NOMO-1 treated with dmso at 0.1 percent for 144 hours (cell line): ENCODE measurements at regions not wholly inside any gene's neighbourhood (a gene's known extent, or its start where the extent isn't known, plus 50 kb on each side); places are given as distances from the start of the nearest gene placed in this dataset.

Source experiments
- DNase-seq: peaks from one replicate; lab custom pipeline; 2025; ENCODE audit not compliant: unreplicated experiment; lab: John Stamatoyannopoulos, UW

- DNase-seq: no peak
Measured at GRCh38 chr16:5479926-5480325, 382.3 kb upstream of the EEF2KMT start.

GRCh38 chr16:5478036-5478435 lies 380.4 kb upstream of the EEF2KMT start:
- DNase-seq: no peak

GRCh38 chr16:5477251-5477650 lies 379.7 kb upstream of the EEF2KMT start:
- DNase-seq: no peak

DNA sequence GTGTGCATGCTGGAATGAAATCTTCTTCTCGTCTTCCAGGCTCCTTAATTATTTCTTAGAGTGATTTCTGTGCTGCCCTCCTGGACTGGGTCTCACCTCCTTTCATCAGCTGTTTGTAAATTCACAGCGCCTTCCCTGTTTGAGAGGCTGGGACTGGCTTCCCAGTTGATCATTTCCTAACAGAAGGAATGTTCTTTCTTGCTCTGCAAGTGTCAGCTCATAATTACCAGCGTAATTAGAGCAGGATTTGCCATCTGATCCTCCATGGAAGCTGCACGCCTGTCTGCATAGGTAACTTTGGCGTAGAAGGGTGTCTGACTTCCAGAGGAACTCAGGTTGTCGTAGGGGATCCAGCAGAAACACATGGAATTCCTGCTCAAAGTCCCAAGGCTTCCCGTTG lies 375.0 kb upstream of the EEF2KMT start:
- DNase-seq: no peak

DNA sequence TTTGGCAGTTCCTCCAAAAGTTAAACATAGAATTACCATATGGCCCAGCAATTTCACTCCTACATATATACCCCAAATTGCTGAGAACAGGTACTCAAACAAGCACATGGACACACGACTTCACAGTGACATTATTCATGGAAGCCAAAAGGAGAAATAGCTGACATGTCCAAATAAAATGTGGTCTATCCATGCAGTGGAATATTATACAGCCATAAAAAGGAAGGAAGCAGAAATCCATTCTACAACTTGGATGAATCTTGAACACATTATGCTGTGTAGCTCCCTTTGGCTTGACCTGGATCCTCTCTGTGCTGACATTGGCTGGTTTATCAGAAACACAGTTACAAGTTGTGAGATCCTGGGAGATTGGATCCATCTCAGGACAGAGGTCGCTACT lies 370.9 kb upstream of the EEF2KMT start:
- no peak for DNase-seq

GRCh38 chr16:5467552-5467951 lies 370.0 kb upstream of the EEF2KMT start:
- DNase-seq: no peak

DNA sequence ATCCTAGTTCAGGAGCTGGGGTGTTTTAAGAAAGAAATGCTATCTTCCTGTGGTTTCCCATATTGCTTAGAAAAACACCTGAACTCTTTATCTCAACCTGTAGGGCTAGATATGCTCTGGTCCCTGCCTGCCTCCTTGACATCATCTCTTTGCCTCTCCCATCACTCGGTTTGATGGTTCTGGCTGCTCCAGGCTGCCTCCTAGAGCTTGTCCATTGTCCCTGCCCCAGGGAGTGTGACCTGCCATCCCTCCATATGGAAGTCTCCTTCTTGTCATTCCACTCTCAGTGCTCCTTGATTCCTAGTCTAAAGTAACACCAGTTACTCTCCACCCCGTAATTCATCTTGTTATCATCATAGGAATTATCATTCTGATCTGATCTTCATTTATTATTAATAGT lies 369.0 kb upstream of the EEF2KMT start:
- DNase-seq: no peak

GRCh38 chr16:5465714-5466113 lies 368.1 kb upstream of the EEF2KMT start:
- DNase-seq: no peak

- DNase-seq: no peak
Measured at GRCh38 chr16:5463820-5464219, 366.2 kb upstream of the EEF2KMT start.

DNA sequence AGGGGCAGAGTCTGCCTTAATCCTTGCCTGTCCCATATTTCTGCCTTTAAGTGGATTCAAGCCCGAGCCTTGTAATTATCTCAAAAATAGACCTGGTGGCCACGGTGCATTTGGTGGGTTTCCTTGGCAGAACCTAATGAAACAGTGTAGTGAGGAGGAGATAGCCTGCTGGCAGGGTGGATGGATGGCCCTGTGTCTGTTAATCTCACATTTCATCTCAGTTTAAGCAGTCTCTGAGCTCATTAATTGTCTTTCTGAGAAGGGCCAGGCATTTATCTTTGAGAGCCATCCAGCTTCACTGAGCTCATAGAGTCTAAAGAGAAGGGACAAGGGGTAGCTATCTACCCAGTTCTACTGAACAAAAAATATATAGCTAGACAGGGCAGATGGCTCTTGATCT lies 364.0 kb upstream of the EEF2KMT start:
- no peak for DNase-seq

DNA sequence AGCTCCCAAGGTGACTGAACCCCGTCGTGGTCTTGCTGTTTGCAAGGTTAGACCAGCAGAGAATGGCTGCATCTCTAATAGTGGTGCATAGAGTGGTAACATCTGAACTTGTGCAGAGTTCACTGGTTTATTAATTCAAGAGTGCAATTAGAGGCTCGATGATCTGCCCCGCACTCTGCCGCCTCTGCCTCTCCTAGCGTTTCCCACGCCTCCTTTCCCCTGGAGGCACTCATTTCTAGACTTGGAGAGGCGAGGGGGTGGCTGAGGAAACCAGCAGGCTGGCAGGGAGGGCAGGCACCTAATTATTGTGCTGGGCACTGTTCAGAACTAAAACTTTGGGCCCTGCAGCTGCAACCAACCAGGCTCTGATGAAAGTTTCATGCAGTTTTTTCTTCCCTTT lies 363.5 kb upstream of the EEF2KMT start:
- no peak for DNase-seq

DNA sequence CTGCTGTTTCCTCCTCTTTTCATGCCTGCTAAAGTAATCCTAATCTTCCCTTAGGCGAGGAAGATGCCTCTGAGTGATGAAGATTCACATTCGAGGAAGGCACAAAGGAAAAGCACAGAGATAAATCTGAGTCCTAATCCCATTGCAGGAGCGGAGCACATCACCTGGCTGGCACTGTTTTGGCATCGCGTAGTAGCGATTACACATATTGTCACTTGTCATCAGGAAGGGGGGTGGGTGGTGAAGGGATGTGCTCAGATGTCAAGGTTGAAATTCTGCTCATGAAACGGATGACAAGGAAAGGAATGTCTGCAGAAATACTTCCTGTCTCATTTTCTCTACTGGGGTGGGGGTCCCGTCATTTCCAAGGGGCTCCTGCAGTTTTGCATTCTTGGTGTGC lies 363.1 kb upstream of the EEF2KMT start:
- DNase-seq: no peak

DNA sequence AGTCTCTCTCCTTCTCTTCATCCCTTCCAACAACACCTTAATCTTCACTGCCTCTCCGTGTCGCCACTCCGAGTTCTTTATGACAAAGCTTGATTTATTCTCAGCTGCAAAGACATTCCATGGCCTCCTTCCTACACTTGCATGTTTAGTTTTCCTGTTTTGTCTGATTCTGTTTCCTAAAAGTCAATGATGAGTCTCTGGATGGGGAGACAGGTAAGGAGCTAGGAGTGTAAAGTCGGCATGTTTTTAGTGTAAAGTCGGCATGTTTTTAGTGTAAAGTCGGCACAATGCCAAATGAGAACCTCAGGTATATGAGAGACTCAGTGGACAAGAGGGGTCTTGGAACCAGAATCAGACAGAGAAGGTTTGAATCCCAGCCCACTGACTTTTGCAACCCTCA lies 362.3 kb upstream of the EEF2KMT start:
- DNase-seq: no peak

DNA sequence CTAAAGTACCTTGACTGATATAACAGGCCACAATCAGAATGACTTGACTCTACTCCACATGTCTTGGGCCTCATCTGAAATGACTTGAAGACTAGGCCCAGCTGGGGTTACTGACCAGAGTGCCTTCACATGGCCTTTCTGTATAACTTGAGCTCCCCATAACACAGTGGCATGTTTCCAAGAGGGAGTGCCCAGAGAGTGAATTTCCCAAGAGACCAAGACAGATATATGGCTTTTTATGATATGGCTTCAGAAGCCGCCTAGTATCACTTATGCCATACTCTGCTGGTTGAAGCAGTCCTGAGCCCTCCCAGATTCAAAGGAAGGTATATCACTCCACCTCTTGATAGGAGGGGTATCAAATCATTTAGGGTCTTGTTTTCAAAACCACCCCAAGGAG lies 357.5 kb upstream of the EEF2KMT start:
- no peak for DNase-seq

GRCh38 chr16:5454349-5454748 lies 356.8 kb upstream of the EEF2KMT start:
- no peak for DNase-seq

DNA sequence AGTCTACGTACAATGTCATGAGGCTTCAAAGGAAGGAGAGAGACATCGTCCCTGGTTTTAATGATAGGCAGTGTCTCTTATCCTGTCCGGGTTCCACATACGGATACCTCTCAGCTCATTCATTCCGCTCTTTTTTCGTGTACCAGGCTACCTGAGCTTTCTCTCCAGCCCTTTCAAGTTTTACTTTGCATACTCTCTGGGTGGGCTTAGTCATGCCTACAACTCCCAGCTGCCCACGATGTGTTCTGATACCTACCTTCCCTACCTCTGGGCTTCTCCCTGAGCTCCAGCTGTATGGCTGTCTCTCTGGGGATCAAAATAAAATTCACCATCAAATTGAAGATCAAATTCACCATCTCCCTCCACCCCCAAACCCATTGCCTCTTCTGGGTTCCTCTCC lies 354.0 kb upstream of the EEF2KMT start:
- DNase-seq: no peak

- DNase-seq: no peak
Measured at GRCh38 chr16:5450409-5451104, 353.0 kb upstream of the EEF2KMT start.

DNA sequence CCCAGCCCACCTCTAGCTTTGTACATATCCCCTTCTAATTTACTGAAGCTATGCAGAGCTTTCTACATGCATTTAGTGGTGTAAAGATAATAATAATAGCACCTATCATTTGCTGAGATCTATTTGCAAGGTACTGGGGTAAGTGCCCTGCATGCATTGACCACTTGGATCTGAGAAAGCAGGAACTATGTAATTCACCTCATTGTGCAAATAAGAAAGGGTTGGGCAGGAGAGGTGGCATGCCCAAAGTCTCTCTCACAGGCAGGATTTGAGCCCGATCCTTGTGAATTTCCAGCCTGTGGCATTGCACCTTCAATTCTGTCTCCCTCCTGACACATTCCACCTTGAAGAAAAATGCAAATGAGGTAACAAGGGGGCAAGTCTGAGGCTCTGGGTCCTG lies 352.3 kb upstream of the EEF2KMT start:
- no peak for DNase-seq

GRCh38 chr16:5448798-5449197 lies 351.2 kb upstream of the EEF2KMT start:
- no peak for DNase-seq

DNA sequence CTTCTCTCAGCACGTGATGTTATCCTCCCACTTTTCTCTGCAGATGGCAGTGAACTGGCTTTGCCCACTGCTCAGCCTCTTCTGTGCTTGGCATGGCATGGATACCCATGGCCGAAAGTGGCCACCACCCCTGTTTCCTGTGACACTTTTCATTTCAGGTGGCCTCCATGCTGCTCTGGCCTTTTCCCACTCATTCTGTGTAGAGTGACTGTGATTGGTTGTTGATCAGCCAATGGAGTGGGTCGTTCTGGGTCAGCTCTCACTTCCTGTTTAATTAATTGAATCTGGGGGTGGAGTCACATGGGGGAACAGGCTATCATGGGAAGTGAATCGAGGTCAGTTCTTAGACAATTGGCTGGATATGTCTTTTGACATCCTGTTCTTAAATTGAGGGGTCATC lies 350.1 kb upstream of the EEF2KMT start:
- no peak for DNase-seq

DNA sequence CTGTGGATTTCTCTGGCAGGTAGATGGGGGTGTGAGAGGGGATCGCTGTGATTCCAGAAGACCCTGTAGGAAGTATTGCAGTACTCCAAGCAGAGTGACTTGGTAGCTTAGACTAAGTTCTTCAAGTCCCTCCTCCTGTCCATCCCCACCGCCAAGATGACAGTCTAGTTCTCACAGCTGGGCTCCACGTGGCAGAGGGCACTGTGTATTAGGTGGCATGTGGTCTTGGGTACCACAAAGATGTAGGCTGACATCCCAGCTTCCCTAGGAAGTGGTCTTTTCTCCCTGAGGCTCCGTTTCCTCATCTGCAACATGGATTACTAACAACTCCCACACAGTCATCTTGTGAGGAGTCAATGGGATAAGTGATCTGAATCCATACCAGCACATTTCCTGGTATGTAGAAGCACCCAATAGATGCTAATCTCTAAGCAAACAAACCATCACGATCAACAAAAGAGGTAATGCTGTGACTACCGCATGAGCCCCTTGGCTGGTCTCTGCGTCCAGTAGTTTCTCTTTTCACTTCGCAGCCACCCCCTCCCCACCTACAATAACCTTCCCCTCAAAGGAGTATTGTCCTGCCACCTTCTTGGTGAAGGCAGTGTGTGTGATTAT lies 349.1 kb upstream of the EEF2KMT start:
- no peak for DNase-seq

- DNase-seq: no peak
Measured at GRCh38 chr16:5444189-5444588, 346.6 kb upstream of the EEF2KMT start.

GRCh38 chr16:5442986-5443385 lies 345.4 kb upstream of the EEF2KMT start:
- DNase-seq: no peak
